B cell (primary cell): ENCODE measurements at regions not wholly inside any gene's neighbourhood (a gene's known extent, or its start where the extent isn't known, plus 50 kb on each side); places are given as distances from the start of the nearest gene placed in this dataset.

Experiments
- ATAC-seq: fragments of 200-7000 bp; cut with Tn5 transposase; one replicate; pipeline ENCODE4 v1.10.0; 2021; ENCODE audit warnings: low read depth, mild to moderate bottlenecking, moderate number of reproducible peaks, moderate library complexity
- CTCF ChIA-PET: fragments of 350-600 bp; sonication (Branson Sonifier 250); formaldehyde crosslinking; loops from one replicate; lab custom pipeline; 2021; ENCODE audit warnings: antibody characterized with exemption, inconsistent platforms; lab: Charles Lee
- POLR2A ChIA-PET: fragments of 350-600 bp; sonication (Branson Sonifier 250); formaldehyde crosslinking; loops from one replicate; lab custom pipeline; 2021; ENCODE audit warnings: antibody characterized with exemption; lab: Charles Lee
- DNase-seq: peaks from one replicate; pipeline ENCODE4 v3.0.0; 2013
- H2AFZ ChIP-seq: 2 replicates; pipeline ENCODE4 v1.6.1; 2012; ENCODE audit warnings: mild to moderate bottlenecking, low read depth, low read length; ENCODE audit not compliant: insufficient read depth, poor library complexity, severe bottlenecking
- H3K27ac ChIP-seq, 2 donors: 1 replicate in 1 of 2; 2 replicates in 1 of 2; pipeline ENCODE4 v1.5.1; 2012 to 2013; ENCODE audit warnings: low read length in 2 of 2, mild to moderate bottlenecking in 2 of 2, moderate library complexity in 1 of 2
- H3K27me3 ChIP-seq, 4 experiments: fragments of 200-600 bp in 1 of 4; sonication (generic) in 1 of 4; replicated peaks in 1 of 4; 1 replicate in 2 of 4; 2 replicates in 2 of 4; pipeline versions ENCODE4 v1.6.1 to v1.7.0; 2013 to 2016; ENCODE audit warnings: low read length in 3 of 4, mild to moderate bottlenecking in 2 of 4, mixed read lengths in 1 of 4, moderate library complexity in 1 of 4; ENCODE audit not compliant: insufficient read depth in 4 of 4, control insufficient read depth in 3 of 4; ENCODE audit errors: control extremely low read depth in 1 of 4
- H3K36me3 ChIP-seq, 2 experiments: replicated peaks in 1 of 2; 1 replicate in 1 of 2; 2 replicates in 1 of 2; pipeline versions ENCODE4 v1.6.1 to v1.7.1; 2013; ENCODE audit warnings: low read length in 1 of 2; ENCODE audit not compliant: insufficient read depth in 2 of 2, control insufficient read depth in 1 of 2; ENCODE audit errors: control extremely low read depth in 1 of 2, extremely low read depth in 1 of 2
- H3K4me1 ChIP-seq, 2 donors: fragments of 200-600 bp in 1 of 2; sonication (generic) in 1 of 2; 1 replicate in 1 of 2; 2 replicates in 1 of 2; pipeline versions ENCODE4 v1.5.1 to v1.6.1; 2013 to 2017; ENCODE audit warnings: low read length in 2 of 2; ENCODE audit not compliant: control insufficient read depth in 2 of 2, insufficient read depth in 2 of 2
- H3K4me2 ChIP-seq: replicated peaks from 2 replicates; pipeline ENCODE3; 2012; ENCODE audit warnings: mild to moderate bottlenecking, low read depth, low read length; ENCODE audit not compliant: poor library complexity, severe bottlenecking
- H3K4me3 ChIP-seq, 5 experiments: fragments of 200-600 bp in 1 of 5; sonication (generic) in 1 of 5; 1 replicate in 3 of 5; 2 replicates in 2 of 5; pipeline versions ENCODE4 v1.5.1 to v1.7.0; 2011 to 2016; ENCODE audit warnings: low read length in 4 of 5, mild to moderate bottlenecking in 4 of 5, low read depth in 2 of 5, control low read depth in 1 of 5, moderate library complexity in 1 of 5; ENCODE audit not compliant: insufficient read depth in 1 of 5; ENCODE audit errors: control extremely low read depth in 1 of 5, extremely low read depth in 1 of 5
- H3K79me2 ChIP-seq: fragments of 200-600 bp; sonication (generic); one replicate; pipeline ENCODE4 v1.6.0; 2016; ENCODE audit warnings: low read length; ENCODE audit not compliant: control insufficient read depth, insufficient read depth
- H3K9ac ChIP-seq: fragments of 200-600 bp; sonication (generic); 2 replicates; pipeline ENCODE4 v1.6.1; 2017; ENCODE audit warnings: mild to moderate bottlenecking, low read length, moderate library complexity
- H3K9me3 ChIP-seq, 3 donors: one replicate each; pipeline versions ENCODE4 v1.6.1 to v1.7.1; 2013; ENCODE audit warnings: low read length in 2 of 3; ENCODE audit not compliant: control insufficient read depth in 2 of 3, insufficient read depth in 1 of 3; ENCODE audit errors: control extremely low read depth in 1 of 3
- H4K20me1 ChIP-seq: 2 replicates; pipeline ENCODE4 v1.6.0; 2012; ENCODE audit warnings: mild to moderate bottlenecking, low read length; ENCODE audit not compliant: insufficient read depth, control insufficient read depth, poor library complexity, severe bottlenecking
- H3K27ac Mint-ChIP-seq: one replicate; pipeline ENCODE4 v1.8.0; 2021; ENCODE audit warnings: mixed read lengths
- H3K27me3 Mint-ChIP-seq: one replicate; pipeline ENCODE4 v1.8.0; 2021; ENCODE audit warnings: mixed read lengths
- H3K4me1 Mint-ChIP-seq: one replicate; pipeline ENCODE4 v1.8.0; 2021; ENCODE audit warnings: mixed read lengths
- H3K4me3 Mint-ChIP-seq: one replicate; pipeline ENCODE4 v1.8.0; 2021; ENCODE audit warnings: mixed read lengths
- H3K9me3 Mint-ChIP-seq: one replicate; pipeline ENCODE4 v1.8.0; 2022; ENCODE audit warnings: mixed read lengths; ENCODE audit not compliant: insufficient read depth
- EZH2 ChIP-seq: IDR thresholded peaks from 2 replicates; pipeline ENCODE4 v1.6.1; 2012; ENCODE audit warnings: borderline replicate concordance, low read depth, mild to moderate bottlenecking, moderate library complexity, low read length; ENCODE audit not compliant: insufficient read depth, poor library complexity, severe bottlenecking
- WGBS: methylation state at CpG from one replicate; pipeline ENCODE4 v1.1.5; 2013; ENCODE audit warnings: missing lambda C conversion rate; ENCODE audit not compliant: insufficient coverage; 5-methylcytosine and 5-hydroxymethylcytosine counted together
- intact Hi-C: fragments of 100-400 bp; cut with micrococcal nuclease; formaldehyde crosslinking; loops from one replicate; pipeline ENCODE4 v1.10.0; 2022
- TF ChIP-seq, protein P1 (sequence below): fragments of 200-600 bp; IDR thresholded peaks from one replicate; pipeline ENCODE4 v1.8.0; 2022; ENCODE audit warnings: antibody characterized with exemption, mild to moderate bottlenecking

DNA sequence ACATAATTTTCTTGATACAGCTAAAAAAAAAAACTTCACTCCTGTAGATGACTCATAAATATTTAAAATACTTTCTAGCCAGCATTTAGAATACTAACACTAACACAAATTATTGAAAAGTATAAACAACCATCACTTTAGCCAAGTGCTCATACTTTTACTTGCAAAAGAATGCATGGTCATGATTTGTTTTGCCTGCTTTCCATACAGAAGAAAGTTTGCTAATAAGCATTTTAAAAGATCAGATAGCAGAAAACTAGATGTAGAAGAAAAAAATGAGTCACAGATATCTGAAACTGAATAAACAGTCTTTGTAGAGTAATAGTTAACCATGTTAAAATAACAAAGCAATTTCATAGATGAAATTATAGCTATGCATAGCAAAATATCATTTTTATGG lies 2280.4 kb upstream of the PCDH20 start:
- intact Hi-C loops = no loop called here
- H3K4me1 ChIP-seq = no peaks in the 10 kb centered on the region
- CTCF ChIA-PET = no interaction called here
- Mint-ChIP-seq H3K4me3 (no peak overlapping the region), H3K4me1 (no peaks in the 10 kb centered on the region), H3K27ac (no peak overlapping the region), H3K27me3 (no peaks in the 10 kb centered on the region), H3K9me3 (no peaks in the 10 kb centered on the region)
- no peak overlapping the region for H3K27ac ChIP-seq
- no peak overlapping the region for H3K4me2 ChIP-seq
- DNase-seq (no peak), ATAC-seq (no peak)
- no peak overlapping the region for H3K9ac ChIP-seq
- no peaks in the 10 kb centered on the region for H4K20me1 ChIP-seq
- no peaks in the 10 kb centered on the region for H3K27me3 ChIP-seq
- H3K9me3 ChIP-seq = peaks cover 0 to 13% (median 0%) of the 10 kb centered on the region in 3 donors
- H3K4me3 ChIP-seq = no peak overlapping the region
- POLR2A ChIA-PET = no interaction called here
- no peaks in the 10 kb centered on the region for H3K36me3 ChIP-seq
- no peaks in the 10 kb centered on the region for H3K79me2 ChIP-seq
- TF ChIP-seq, protein P1, sequence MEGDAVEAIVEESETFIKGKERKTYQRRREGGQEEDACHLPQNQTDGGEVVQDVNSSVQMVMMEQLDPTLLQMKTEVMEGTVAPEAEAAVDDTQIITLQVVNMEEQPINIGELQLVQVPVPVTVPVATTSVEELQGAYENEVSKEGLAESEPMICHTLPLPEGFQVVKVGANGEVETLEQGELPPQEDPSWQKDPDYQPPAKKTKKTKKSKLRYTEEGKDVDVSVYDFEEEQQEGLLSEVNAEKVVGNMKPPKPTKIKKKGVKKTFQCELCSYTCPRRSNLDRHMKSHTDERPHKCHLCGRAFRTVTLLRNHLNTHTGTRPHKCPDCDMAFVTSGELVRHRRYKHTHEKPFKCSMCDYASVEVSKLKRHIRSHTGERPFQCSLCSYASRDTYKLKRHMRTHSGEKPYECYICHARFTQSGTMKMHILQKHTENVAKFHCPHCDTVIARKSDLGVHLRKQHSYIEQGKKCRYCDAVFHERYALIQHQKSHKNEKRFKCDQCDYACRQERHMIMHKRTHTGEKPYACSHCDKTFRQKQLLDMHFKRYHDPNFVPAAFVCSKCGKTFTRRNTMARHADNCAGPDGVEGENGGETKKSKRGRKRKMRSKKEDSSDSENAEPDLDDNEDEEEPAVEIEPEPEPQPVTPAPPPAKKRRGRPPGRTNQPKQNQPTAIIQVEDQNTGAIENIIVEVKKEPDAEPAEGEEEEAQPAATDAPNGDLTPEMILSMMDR = no peak
- no peak for TF ChIP-seq EZH2
- no peak overlapping the region for H2AFZ ChIP-seq

DNA sequence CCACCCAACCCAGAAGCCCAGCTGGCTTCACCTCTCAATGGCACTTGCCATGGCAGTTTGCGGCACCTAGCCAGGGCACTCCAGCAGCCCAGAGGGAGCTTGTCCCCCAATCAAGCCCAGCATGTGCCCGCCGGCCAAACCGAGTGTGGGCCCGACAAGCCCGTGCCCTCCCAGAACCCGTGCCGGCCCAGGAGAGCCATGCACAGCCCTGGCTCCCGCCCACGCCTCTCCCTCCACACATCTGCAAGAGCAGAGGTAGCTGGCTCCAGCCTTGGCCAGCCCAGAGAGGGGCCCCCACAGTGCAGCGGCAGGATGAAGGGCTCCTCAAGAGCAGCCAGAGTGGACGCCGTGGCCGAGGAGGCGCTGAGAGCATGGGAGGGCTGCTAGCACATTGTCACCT lies 2278.0 kb upstream of the PCDH20 start:
- Histone ChIP-seq H3K27me3 (no peaks in the 10 kb centered on the region), H3K27ac (no peak overlapping the region), H3K79me2 (no peaks in the 10 kb centered on the region), H3K36me3 (no peaks in the 10 kb centered on the region), H3K4me2 (no peak overlapping the region), H3K9ac (no peak overlapping the region), H3K4me1 (no peaks in the 10 kb centered on the region), H3K9me3 (peaks cover 0 to 7% (median 0%) of the 10 kb centered on the region in 3 donors), H2AFZ (no peak overlapping the region), H3K4me3 (no peak overlapping the region), H4K20me1 (no peaks in the 10 kb centered on the region)
- CTCF ChIA-PET = no interaction called here
- ATAC-seq (no peak), DNase-seq (no peak)
- H3K27ac Mint-ChIP-seq = no peak overlapping the region
- no peaks in the 10 kb centered on the region for H3K4me1 Mint-ChIP-seq
- intact Hi-C loops = no loop called here
- H3K4me3 Mint-ChIP-seq = no peak overlapping the region
- no peaks in the 10 kb centered on the region for H3K27me3 Mint-ChIP-seq
- TF ChIP-seq, protein P1 = no peak
- TF ChIP-seq EZH2 = no peak
- 93% methylated on average over 15 of the region's 15 CpGs for WGBS
- POLR2A ChIA-PET = no interaction called here
- H3K9me3 Mint-ChIP-seq = no peaks in the 10 kb centered on the region
